Amniotic stem cell (primary cell): ENCODE measurements at regions not wholly inside any gene's neighbourhood (a gene's known extent, or its start where the extent isn't known, plus 50 kb on each side); places are given as distances from the start of the nearest gene placed in this dataset.
"Not testable (repeated sequence)": the region's sequence is repeated elsewhere in the genome, so short reads cannot be mapped to it uniquely, and the experiment has no call there.

Experiments used
- DNase-seq: peaks from one replicate; lab custom pipeline; 2025; lab: John Stamatoyannopoulos, UW

GRCh38 chr5:67814569-67815311 lies 400.8 kb upstream of the PIK3R1 start:
- DNase-seq = no peak

- no peak for DNase-seq
These were observed 401.5 kb upstream of the PIK3R1 start for GRCh38 chr5:67813877-67814539.

GRCh38 chr5:67809589-67809988 lies 406.0 kb upstream of the PIK3R1 start:
- DNase-seq = no peak

GRCh38 chr5:67808340-67808739 lies 407.2 kb upstream of the PIK3R1 start:
- DNase-seq = no peak

GRCh38 chr5:67807439-67807888 lies 408.1 kb upstream of the PIK3R1 start:
- DNase-seq = no peak

GRCh38 chr5:67806654-67807438 lies 408.7 kb upstream of the PIK3R1 start:
- no peak for DNase-seq

GRCh38 chr5:67805666-67806348 lies 409.7 kb upstream of the PIK3R1 start:
- no peak for DNase-seq

GRCh38 chr5:67802766-67803165 lies 412.8 kb upstream of the PIK3R1 start:
- DNase-seq = no peak

- DNase-seq = no peak
These were observed 415.8 kb upstream of the PIK3R1 start for GRCh38 chr5:67799732-67800234.

GRCh38 chr5:67798470-67798869 lies 417.1 kb upstream of the PIK3R1 start:
- DNase-seq = not testable (repeated sequence)

GRCh38 chr5:67795781-67796477 lies 419.6 kb upstream of the PIK3R1 start:
- no peak for DNase-seq

- no peak for DNase-seq
These were observed 421.6 kb upstream of the PIK3R1 start for GRCh38 chr5:67793966-67794365.

GRCh38 chr5:67793418-67793817 lies 422.1 kb upstream of the PIK3R1 start:
- DNase-seq = no peak

- DNase-seq = no peak
These were observed 422.7 kb upstream of the PIK3R1 start for GRCh38 chr5:67792891-67793290.

GRCh38 chr5:67790390-67790789 lies 425.2 kb upstream of the PIK3R1 start:
- DNase-seq = no peak

GRCh38 chr5:67779893-67780623 lies 435.5 kb upstream of the PIK3R1 start:
- DNase-seq = not testable (repeated sequence)

GRCh38 chr5:67774786-67775185 lies 440.8 kb upstream of the PIK3R1 start:
- DNase-seq = no peak

- DNase-seq = no peak
These were observed 441.3 kb upstream of the PIK3R1 start for GRCh38 chr5:67774267-67774552.

- DNase-seq = no peak
These were observed 441.9 kb upstream of the PIK3R1 start for GRCh38 chr5:67773411-67774266.

- DNase-seq = no peak
These were observed 443.8 kb upstream of the PIK3R1 start for GRCh38 chr5:67771791-67772190.
